BE2C (cell line): ENCODE measurements at regions not wholly inside any gene's neighbourhood (a gene's known extent, or its start where the extent isn't known, plus 50 kb on each side); places are given as distances from the start of the nearest gene placed in this dataset.

ENCODE experiments used
- DNase-seq: peaks from one replicate; pipeline ENCODE4 v3.0.0-alpha.2; 2020
- H3K27me3 ChIP-seq: fragments of 250-450 bp; sonication (Bioruptor Pico); 2 replicates; pipeline ENCODE4 v1.5.1; 2020; ENCODE audit warnings: mild to moderate bottlenecking
- H3K36me3 ChIP-seq: fragments of 250-450 bp; sonication (Bioruptor Pico); 2 replicates; pipeline ENCODE4 v1.5.1; 2020; ENCODE audit warnings: mild to moderate bottlenecking
- H3K4me1 ChIP-seq: fragments of 250-450 bp; sonication (Bioruptor Pico); 2 replicates; pipeline ENCODE4 v1.5.1; 2020
- H3K4me3 ChIP-seq: 2 replicates; pipeline ENCODE4 v1.5.1; 2011; ENCODE audit warnings: low read depth, low read length
- H3K9me3 ChIP-seq: fragments of 250-450 bp; sonication (Bioruptor Pico); 2 replicates; pipeline ENCODE4 v1.5.1; 2020
- CTCF ChIP-seq: IDR thresholded peaks from 2 replicates; pipeline ENCODE4 v1.5.1; 2012; ENCODE audit warnings: mild to moderate bottlenecking, low read depth, low read length

GRCh38 chr14:97233319-97233985 is 436.3 kb downstream of the VRK1 start:
- no peaks in the 10 kb centered on the region for H3K9me3 ChIP-seq
- peaks cover 5% of the 10 kb centered on the region for H3K27me3 ChIP-seq
- DNase-seq, result no peak
- no peak for TF ChIP-seq CTCF
- H3K4me3 ChIP-seq, result no peak overlapping the region
- no peaks in the 10 kb centered on the region for H3K36me3 ChIP-seq
- no peaks in the 10 kb centered on the region for H3K4me1 ChIP-seq

- TF ChIP-seq CTCF, result no peak
- no peak for DNase-seq
- Histone ChIP-seq H3K36me3 (no peaks in the 10 kb centered on the region), H3K4me3 (no peak overlapping the region), H3K27me3 (peaks cover 3% of the 10 kb centered on the region; the same call in 1 of the 2 replicates), H3K4me1 (no peaks in the 10 kb centered on the region), H3K9me3 (no peaks in the 10 kb centered on the region)
These were observed 449.5 kb downstream of the VRK1 start for GRCh38 chr14:97246648-97247047.

- no peaks in the 10 kb centered on the region for H3K36me3 ChIP-seq
- TF ChIP-seq CTCF, result no peak
- H3K4me3 ChIP-seq, result no peak overlapping the region
- H3K9me3 ChIP-seq, result no peaks in the 10 kb centered on the region
- no peaks in the 10 kb centered on the region for H3K4me1 ChIP-seq
- no peak for DNase-seq
- H3K27me3 ChIP-seq, result peaks cover 3% of the 10 kb centered on the region; the same call in 1 of the 2 replicates
These were observed 451.8 kb downstream of the VRK1 start for GRCh38 chr14:97248973-97249372.

- Histone ChIP-seq H3K9me3 (no peaks in the 10 kb centered on the region), H3K4me1 (no peaks in the 10 kb centered on the region), H3K36me3 (no peaks in the 10 kb centered on the region), H3K27me3 (no peaks in the 10 kb centered on the region), H3K4me3 (no peak overlapping the region)
- DNase-seq, result no peak
- no peak for TF ChIP-seq CTCF
These were observed 453.7 kb downstream of the VRK1 start for GRCh38 chr14:97250931-97251330.

GRCh38 chr14:97251491-97252155 is 454.4 kb downstream of the VRK1 start:
- H3K4me1 ChIP-seq, result no peaks in the 10 kb centered on the region
- TF ChIP-seq CTCF, result no peak
- no peaks in the 10 kb centered on the region for H3K36me3 ChIP-seq
- H3K27me3 ChIP-seq, result no peaks in the 10 kb centered on the region
- H3K4me3 ChIP-seq, result no peak overlapping the region
- H3K9me3 ChIP-seq, result no peaks in the 10 kb centered on the region
- no peak for DNase-seq

- no peaks in the 10 kb centered on the region for H3K36me3 ChIP-seq
- no peak for DNase-seq
- H3K4me3 ChIP-seq, result no peak overlapping the region
- no peaks in the 10 kb centered on the region for H3K9me3 ChIP-seq
- H3K27me3 ChIP-seq, result no peaks in the 10 kb centered on the region
- TF ChIP-seq CTCF, result no peak
- H3K4me1 ChIP-seq, result no peaks in the 10 kb centered on the region
These were observed 456.6 kb downstream of the VRK1 start for GRCh38 chr14:97253756-97254155.
